PC-3 (cell line): ENCODE measurements at regions not wholly inside any gene's neighbourhood (a gene's known extent, or its start where the extent isn't known, plus 50 kb on each side); places are given as distances from the start of the nearest gene placed in this dataset.

ENCODE experiments used
- ATAC-seq: fragments of 200-7000 bp; cut with Tn5 transposase; 2 replicates; pipeline ENCODE4 v1.9.1; 2020; ENCODE audit warnings: mild to moderate bottlenecking, moderate library complexity
- BruUV-seq: library from RNA; stranded (reverse); fragments of 400-500 nt; replicated peaks from 2 replicates; lab custom pipeline; 2021; lab: Mats Ljungman, UMichigan
- CTCF ChIA-PET: fragments of 300-600 bp; sonication (Branson Sonifier 250); formaldehyde crosslinking; loops from one replicate; lab custom pipeline; 2022; ENCODE audit warnings: antibody characterized with exemption; lab: Charles Lee
- POLR2A ChIA-PET: fragments of 300-600 bp; sonication (Branson Sonifier 250); formaldehyde crosslinking; loops from one replicate; lab custom pipeline; 2022; ENCODE audit warnings: antibody characterized with exemption; ENCODE audit not compliant: unreplicated experiment; lab: Charles Lee
- DNase-seq: peaks from one replicate; pipeline ENCODE4 v3.0.0-alpha.2; 2015
- H2AFZ ChIP-seq: fragments of 300-600 bp; sonication (generic); 2 replicates; pipeline ENCODE4 v1.6.0; 2016; ENCODE audit warnings: antibody characterized with exemption, low read length
- H3F3A ChIP-seq: fragments of 300-600 bp; sonication (generic); one replicate; pipeline ENCODE4 v1.6.0; 2017; ENCODE audit warnings: antibody characterized with exemption, low read length, control low read depth, mild to moderate bottlenecking; ENCODE audit not compliant: unreplicated experiment
- H3K27ac ChIP-seq: fragments of 300-600 bp; sonication (generic); 2 replicates; pipeline ENCODE4 v1.5.1; 2016; ENCODE audit warnings: mild to moderate bottlenecking, low read length
- H3K27me3 ChIP-seq: fragments of 300-600 bp; sonication (generic); 2 replicates; pipeline ENCODE4 v1.6.1; 2016; ENCODE audit warnings: low read length, mixed read lengths
- H3K36me3 ChIP-seq: fragments of 300-600 bp; sonication (generic); 2 replicates; pipeline ENCODE4 v1.6.1; 2016; ENCODE audit warnings: low read depth, mixed run types, low read length, mixed read lengths
- H3K4me1 ChIP-seq: fragments of 300-600 bp; sonication (generic); 2 replicates; pipeline ENCODE4 v1.5.1; 2016; ENCODE audit warnings: low read length; ENCODE audit not compliant: insufficient read depth
- H3K4me2 ChIP-seq: fragments of 300-600 bp; sonication (generic); 2 replicates; pipeline ENCODE4 v1.6.0; 2016; ENCODE audit warnings: low read length
- H3K4me3 ChIP-seq: fragments of 300-600 bp; sonication (generic); 2 replicates; pipeline ENCODE4 v1.5.1; 2016; ENCODE audit warnings: mild to moderate bottlenecking, low read length, mixed read lengths
- H3K79me2 ChIP-seq: fragments of 300-600 bp; sonication (generic); 2 replicates; pipeline ENCODE4 v1.6.1; 2017; ENCODE audit warnings: low read length, mixed read lengths
- H3K9ac ChIP-seq: fragments of 300-600 bp; sonication (generic); 2 replicates; pipeline ENCODE4 v1.6.0; 2016; ENCODE audit warnings: mild to moderate bottlenecking, low read length
- H3K9me2 ChIP-seq: fragments of 300-600 bp; sonication (generic); replicated peaks from 2 replicates; pipeline ENCODE4 v1.6.1; 2016; ENCODE audit warnings: mixed run types, low read length, mixed read lengths
- H3K9me3 ChIP-seq: fragments of 300-600 bp; sonication (generic); 2 replicates; pipeline ENCODE4 v1.6.1; 2016; ENCODE audit warnings: low read length, mixed read lengths
- H4K20me1 ChIP-seq: fragments of 300-600 bp; sonication (generic); 2 replicates; pipeline ENCODE4 v1.6.1; 2016; ENCODE audit warnings: low read length, mixed read lengths
- CTCF ChIP-seq: fragments of 300-600 bp; sonication (generic); conservative IDR thresholded peaks from 2 replicates; pipeline ENCODE4 v1.5.1; 2017; ENCODE audit warnings: antibody characterized with exemption, low read depth, mild to moderate bottlenecking, low read length
- EZH2 ChIP-seq: fragments of 300-600 bp; sonication (generic); IDR thresholded peaks from one replicate; pipeline ENCODE4 v1.6.1; 2017; ENCODE audit warnings: antibody characterized with exemption, mild to moderate bottlenecking, low read length; ENCODE audit not compliant: unreplicated experiment
- EZH2phosphoT487 ChIP-seq: fragments of 300-600 bp; sonication (generic); IDR thresholded peaks from 2 replicates; pipeline ENCODE4 v1.6.1; 2018; ENCODE audit warnings: mild to moderate bottlenecking, antibody characterized with exemption, low read length, borderline replicate concordance
- intact Hi-C: fragments of 100-400 bp; cut with micrococcal nuclease; formaldehyde crosslinking; loops from 2 replicates; pipeline ENCODE4 v1.9.0; 2023

- Histone ChIP-seq H3F3A (no peaks in the 10 kb centered on the region), H2AFZ (no peak overlapping the region), H3K9me3 (no peaks in the 10 kb centered on the region), H3K4me2 (no peak overlapping the region), H4K20me1 (no peaks in the 10 kb centered on the region), H3K36me3 (no peaks in the 10 kb centered on the region), H3K9ac (no peak overlapping the region), H3K4me3 (no peak overlapping the region), H3K27me3 (no peaks in the 10 kb centered on the region), H3K79me2 (peaks cover 26% of the 10 kb centered on the region), H3K4me1 (peaks cover 12% of the 10 kb centered on the region), H3K9me2 (no peaks in the 10 kb centered on the region), H3K27ac (no peak overlapping the region)
- TF ChIP-seq EZH2 (no peak), EZH2phosphoT487 (no peak), CTCF (no peak)
- POLR2A ChIA-PET, result no interaction called here
- intact Hi-C loops, result no loop called here
- ATAC-seq (no peak), DNase-seq (no peak)
- BruUV-seq, result no TSS peak
- CTCF ChIA-PET, result no interaction called here
Observed at GRCh38 chr3:159030886-159031679, 229.2 kb downstream of the MFSD1 start.

GRCh38 chr3:159032311-159032710 lies 230.5 kb downstream of the MFSD1 start:
- ChIA-PET POLR2A (interaction anchor here (0.6 kb wide), 1 partner anchor 28 kb away, joined by 6 read pairs; no protein-coding TSS in a partner anchor), CTCF (no interaction called here)
- no peak for TF ChIP-seq CTCF
- no peak for TF ChIP-seq EZH2phosphoT487
- no peak overlapping the region for H3K4me2 ChIP-seq
- no peaks in the 10 kb centered on the region for H3K27me3 ChIP-seq
- peak; percentile 86 for ATAC-seq
- no TSS peak for BruUV-seq
- H3K9me2 ChIP-seq, result no peaks in the 10 kb centered on the region
- intact Hi-C loops, result no loop called here
- H4K20me1 ChIP-seq, result no peaks in the 10 kb centered on the region
- no peaks in the 10 kb centered on the region for H3F3A ChIP-seq
- H3K4me1 ChIP-seq, result peaks cover 12% of the 10 kb centered on the region
- peak; percentile 77 for DNase-seq
- H3K4me3 ChIP-seq, result no peak overlapping the region
- H3K9me3 ChIP-seq, result no peaks in the 10 kb centered on the region
- H2AFZ ChIP-seq, result no peak overlapping the region
- no peaks in the 10 kb centered on the region for H3K36me3 ChIP-seq
- peaks cover 28% of the 10 kb centered on the region for H3K79me2 ChIP-seq
- no peak overlapping the region for H3K27ac ChIP-seq
- no peak overlapping the region for H3K9ac ChIP-seq

- DNase-seq, result no peak
- peaks cover 52% of the 10 kb centered on the region for H3K79me2 ChIP-seq
- no peak for TF ChIP-seq CTCF
- no peak for TF ChIP-seq EZH2phosphoT487
- no peak for TF ChIP-seq EZH2
- intact Hi-C loops, result no loop called here
- H3K27me3 ChIP-seq, result no peaks in the 10 kb centered on the region
- H3K9me2 ChIP-seq, result no peaks in the 10 kb centered on the region
- POLR2A ChIA-PET, result interaction anchor here (0.6 kb wide), 1 partner anchor 9 kb away, joined by 4 read pairs; no protein-coding TSS in a partner anchor
- H3K36me3 ChIP-seq, result no peaks in the 10 kb centered on the region
- H3K4me1 ChIP-seq, result no peaks in the 10 kb centered on the region
- no peaks in the 10 kb centered on the region for H3F3A ChIP-seq
- H3K4me3 ChIP-seq, result no peak overlapping the region
- no peak overlapping the region for H3K4me2 ChIP-seq
- H3K27ac ChIP-seq, result no peak overlapping the region
- CTCF ChIA-PET, result no interaction called here
- no TSS peak for BruUV-seq
- H4K20me1 ChIP-seq, result no peaks in the 10 kb centered on the region
- H3K9me3 ChIP-seq, result no peaks in the 10 kb centered on the region
- no peak for ATAC-seq
- no peak overlapping the region for H2AFZ ChIP-seq
- no peak overlapping the region for H3K9ac ChIP-seq
Observed at GRCh38 chr3:159038405-159038804, 236.6 kb downstream of the MFSD1 start.
